ENCODE measurements at regions not wholly inside any gene's neighbourhood (a gene's known extent, or its start where the extent isn't known, plus 50 kb on each side); places are given as distances from the start of the nearest gene placed in this dataset.

DNA sequence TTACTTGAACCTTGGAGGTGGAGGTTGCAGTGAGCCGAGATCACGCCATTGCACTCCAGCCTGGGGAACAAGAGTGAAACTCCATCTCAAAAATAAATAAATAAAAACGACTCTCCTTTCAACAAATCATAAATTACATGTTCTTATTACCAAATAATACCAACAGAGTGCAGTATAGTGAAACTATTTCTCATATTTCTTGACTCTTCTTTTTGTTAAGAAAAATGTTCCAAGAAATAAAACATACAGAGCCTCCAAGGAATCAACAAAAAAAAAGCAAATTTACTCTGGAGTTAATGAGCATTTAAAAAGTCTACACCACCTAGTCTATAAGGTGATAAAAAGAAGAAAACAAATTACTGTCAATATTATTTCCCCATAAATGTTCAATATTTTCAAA is 188.8 kb downstream of the KLF12 start:
- Histone ChIP-seq H3K9me3 (ENCODE audit: insufficient read depth, low read length) (no peaks in the 10 kb centered on the region), H3K36me3 (ENCODE audit: insufficient read depth, insufficient read length, low read length) (no peaks in the 10 kb centered on the region), H3K27me3 (ENCODE audit: insufficient read depth, insufficient read length) (no peaks in the 10 kb centered on the region), H3K4me3 (ENCODE audit: insufficient read length, low read depth) (no peak overlapping the region), H3K4me1 (ENCODE audit: insufficient read depth, insufficient read length) (no peaks in the 10 kb centered on the region), H3K9ac (ENCODE audit: insufficient read length, low read depth) (no peak overlapping the region)
- no peak for TF ChIP-seq ZNF274 (IDR thresholded peaks at IDR 0.05; ENCODE audit: low read depth, low read length)
- no peak for TF ChIP-seq SUZ12 (IDR thresholded peaks at IDR 0.05; ENCODE audit: extremely low read depth, insufficient read depth, insufficient read length)
- no peak for TF ChIP-seq YY1 (IDR thresholded peaks at IDR 0.05; ENCODE audit: insufficient read depth, insufficient read length)
- DNase-seq (ENCODE audit: low read depth, low spot score), result no peak

DNA sequence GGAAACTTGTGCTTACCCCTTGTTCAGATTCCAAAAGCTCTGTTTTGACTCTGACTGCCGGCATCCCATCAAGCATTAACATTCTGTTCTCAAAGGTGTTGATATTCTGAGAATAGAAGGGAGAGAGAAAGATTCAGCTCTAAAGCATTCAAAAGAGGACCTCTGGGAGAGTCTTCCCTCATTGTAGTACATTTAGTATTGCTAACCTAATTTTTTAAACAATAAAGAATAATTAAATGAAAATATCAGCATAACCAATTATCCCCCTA is 190.3 kb downstream of the KLF12 start:
- Histone ChIP-seq H3K4me1 (ENCODE audit: insufficient read depth, insufficient read length) (no peaks in the 10 kb centered on the region), H3K9ac (ENCODE audit: insufficient read length, low read depth) (no peak overlapping the region), H3K9me3 (ENCODE audit: insufficient read depth, low read length) (no peaks in the 10 kb centered on the region), H3K36me3 (ENCODE audit: insufficient read depth, insufficient read length, low read length) (no peaks in the 10 kb centered on the region), H3K27me3 (ENCODE audit: insufficient read depth, insufficient read length) (no peaks in the 10 kb centered on the region), H3K4me3 (ENCODE audit: insufficient read length, low read depth) (no peak overlapping the region)
- no peak for TF ChIP-seq YY1 (IDR thresholded peaks at IDR 0.05; ENCODE audit: insufficient read depth, insufficient read length)
- no peak for TF ChIP-seq ZNF274 (IDR thresholded peaks at IDR 0.05; ENCODE audit: low read depth, low read length)
- no peak for TF ChIP-seq SUZ12 (IDR thresholded peaks at IDR 0.05; ENCODE audit: extremely low read depth, insufficient read depth, insufficient read length)
- DNase-seq (ENCODE audit: low read depth, low spot score), result no peak

DNA sequence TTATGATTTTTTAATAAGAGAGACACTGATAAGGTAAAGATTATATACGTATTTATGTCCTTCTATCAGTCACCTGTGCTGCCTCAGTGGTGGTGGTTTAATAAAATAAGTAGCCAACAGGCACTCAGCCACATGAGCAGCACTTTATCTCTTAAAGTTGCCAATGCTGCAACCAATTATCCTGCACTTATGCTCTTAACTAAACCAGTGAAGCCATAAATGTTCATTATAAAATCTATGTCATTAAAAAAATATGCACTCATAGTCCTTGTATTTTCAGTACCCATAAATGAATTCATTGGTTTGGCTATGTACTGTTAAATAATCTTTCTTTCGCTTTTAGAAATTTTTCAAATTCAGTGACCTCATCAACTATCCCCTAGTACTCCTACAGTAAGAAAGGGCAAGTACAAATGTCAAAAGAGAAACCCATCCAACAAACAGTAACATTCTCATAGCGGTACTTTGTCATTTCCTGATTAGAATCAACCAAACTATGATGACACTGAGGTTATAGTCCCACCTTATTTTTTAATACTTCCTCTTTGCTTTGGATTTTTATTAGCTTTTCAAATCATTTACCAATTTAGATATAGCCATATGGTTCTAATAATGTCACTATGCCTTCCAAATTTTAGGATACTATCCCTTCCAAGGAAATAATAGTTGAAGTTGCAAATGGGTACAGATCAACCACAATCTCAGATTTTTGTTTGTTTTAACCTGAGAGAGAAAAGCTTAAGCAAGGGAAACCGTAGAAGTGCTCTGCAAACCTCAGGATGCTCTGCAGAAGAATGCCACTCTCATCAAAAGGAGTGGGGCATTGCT is 190.9 kb downstream of the KLF12 start:
- no peak overlapping the region for H3K9ac ChIP-seq (ENCODE audit: insufficient read length, low read depth)
- H3K9me3 ChIP-seq (ENCODE audit: insufficient read depth, low read length), result no peaks in the 10 kb centered on the region
- no peak for TF ChIP-seq YY1 (IDR thresholded peaks at IDR 0.05; ENCODE audit: insufficient read depth, insufficient read length)
- no peak for TF ChIP-seq SUZ12 (IDR thresholded peaks at IDR 0.05; ENCODE audit: extremely low read depth, insufficient read depth, insufficient read length)
- no peak for TF ChIP-seq ZNF274 (IDR thresholded peaks at IDR 0.05; ENCODE audit: low read depth, low read length)
- H3K27me3 ChIP-seq (ENCODE audit: insufficient read depth, insufficient read length), result no peaks in the 10 kb centered on the region
- no peak overlapping the region for H3K4me3 ChIP-seq (ENCODE audit: insufficient read length, low read depth)
- no peak for DNase-seq (ENCODE audit: low read depth, low spot score)
- no peaks in the 10 kb centered on the region for H3K36me3 ChIP-seq (ENCODE audit: insufficient read depth, insufficient read length, low read length)
- H3K4me1 ChIP-seq (ENCODE audit: insufficient read depth, insufficient read length), result no peaks in the 10 kb centered on the region

DNA sequence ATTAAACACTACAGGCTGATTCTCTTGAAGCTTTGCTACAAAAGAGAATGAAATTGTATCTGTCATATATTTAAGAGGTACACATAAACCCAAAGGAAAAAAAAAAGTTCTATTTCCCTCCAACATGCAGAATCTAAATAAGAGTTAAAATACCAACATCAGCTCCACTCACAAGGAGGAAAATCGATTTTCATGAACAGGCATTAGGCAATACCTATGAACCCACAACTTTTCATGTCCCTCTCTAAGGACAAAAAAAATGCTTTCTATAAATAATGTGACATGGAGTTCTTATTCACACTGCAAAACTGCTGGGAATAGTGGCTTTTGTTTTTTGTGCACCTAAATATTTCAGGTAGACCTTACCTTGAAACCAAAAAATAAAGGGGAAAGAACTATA is 192.5 kb downstream of the KLF12 start:
- no peak overlapping the region for H3K9ac ChIP-seq (ENCODE audit: insufficient read length, low read depth)
- H3K4me1 ChIP-seq (ENCODE audit: insufficient read depth, insufficient read length), result no peaks in the 10 kb centered on the region
- H3K36me3 ChIP-seq (ENCODE audit: insufficient read depth, insufficient read length, low read length), result no peaks in the 10 kb centered on the region
- H3K9me3 ChIP-seq (ENCODE audit: insufficient read depth, low read length), result no peaks in the 10 kb centered on the region
- DNase-seq (ENCODE audit: low read depth, low spot score), result no peak
- no peak overlapping the region for H3K4me3 ChIP-seq (ENCODE audit: insufficient read length, low read depth)
- TF ChIP-seq SUZ12 (IDR thresholded peaks at IDR 0.05; ENCODE audit: extremely low read depth, insufficient read depth, insufficient read length), result no peak
- no peak for TF ChIP-seq YY1 (IDR thresholded peaks at IDR 0.05; ENCODE audit: insufficient read depth, insufficient read length)
- TF ChIP-seq ZNF274 (IDR thresholded peaks at IDR 0.05; ENCODE audit: low read depth, low read length), result no peak
- H3K27me3 ChIP-seq (ENCODE audit: insufficient read depth, insufficient read length), result no peaks in the 10 kb centered on the region

DNA sequence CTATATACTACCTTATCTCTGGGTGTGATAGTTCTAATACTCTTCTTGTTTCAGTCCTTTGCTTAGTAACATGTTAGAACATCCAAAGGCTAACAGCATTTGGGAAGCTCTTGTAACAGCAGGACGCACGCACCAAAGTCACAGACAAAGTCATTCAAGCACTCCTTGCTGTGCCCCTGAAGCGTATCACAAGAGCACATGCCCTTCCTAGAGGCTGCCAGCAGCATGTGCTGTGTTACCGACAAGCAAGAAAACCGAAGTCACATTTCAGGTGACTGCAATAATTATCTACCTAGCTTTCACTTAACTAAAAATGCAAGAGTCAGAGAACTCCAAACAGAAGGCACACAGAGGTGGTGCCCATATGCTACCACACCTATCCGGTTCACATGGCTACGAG is 194.1 kb downstream of the KLF12 start:
- DNase-seq (ENCODE audit: low read depth, low spot score), result no peak
- H3K36me3 ChIP-seq (ENCODE audit: insufficient read depth, insufficient read length, low read length), result no peaks in the 10 kb centered on the region
- TF ChIP-seq ZNF274 (IDR thresholded peaks at IDR 0.05; ENCODE audit: low read depth, low read length) (no peak), SUZ12 (IDR thresholded peaks at IDR 0.05; ENCODE audit: extremely low read depth, insufficient read depth, insufficient read length) (no peak), YY1 (IDR thresholded peaks at IDR 0.05; ENCODE audit: insufficient read depth, insufficient read length) (no peak)
- H3K4me3 ChIP-seq (ENCODE audit: insufficient read length, low read depth), result no peak overlapping the region
- H3K9me3 ChIP-seq (ENCODE audit: insufficient read depth, low read length), result no peaks in the 10 kb centered on the region
- no peaks in the 10 kb centered on the region for H3K27me3 ChIP-seq (ENCODE audit: insufficient read depth, insufficient read length)
- no peak overlapping the region for H3K9ac ChIP-seq (ENCODE audit: insufficient read length, low read depth)
- no peaks in the 10 kb centered on the region for H3K4me1 ChIP-seq (ENCODE audit: insufficient read depth, insufficient read length)

DNA sequence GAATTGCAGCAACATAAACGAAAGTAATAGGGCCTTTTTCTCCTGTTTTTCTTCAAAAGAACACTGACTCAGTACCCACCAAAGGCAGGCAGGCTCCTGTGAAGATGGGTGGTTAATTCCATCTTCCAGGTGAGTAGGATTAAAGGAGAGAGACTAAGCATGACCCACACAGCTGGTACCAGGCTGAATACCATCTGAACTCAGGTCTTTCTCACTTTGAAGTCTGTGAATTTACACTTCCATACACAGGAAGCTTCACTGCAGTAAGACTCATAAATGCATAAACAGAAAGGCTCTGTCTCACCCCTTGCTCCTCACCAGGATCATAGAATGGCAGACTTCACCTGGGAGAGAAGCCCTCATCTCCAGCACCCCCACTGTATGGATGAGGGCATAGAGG is 194.6 kb downstream of the KLF12 start:
- no peaks in the 10 kb centered on the region for H3K27me3 ChIP-seq (ENCODE audit: insufficient read depth, insufficient read length)
- no peak for DNase-seq (ENCODE audit: low read depth, low spot score)
- H3K9ac ChIP-seq (ENCODE audit: insufficient read length, low read depth), result no peak overlapping the region
- no peaks in the 10 kb centered on the region for H3K36me3 ChIP-seq (ENCODE audit: insufficient read depth, insufficient read length, low read length)
- TF ChIP-seq YY1 (IDR thresholded peaks at IDR 0.05; ENCODE audit: insufficient read depth, insufficient read length) (no peak), ZNF274 (IDR thresholded peaks at IDR 0.05; ENCODE audit: low read depth, low read length) (no peak), SUZ12 (IDR thresholded peaks at IDR 0.05; ENCODE audit: extremely low read depth, insufficient read depth, insufficient read length) (no peak)
- no peak overlapping the region for H3K4me3 ChIP-seq (ENCODE audit: insufficient read length, low read depth)
- H3K4me1 ChIP-seq (ENCODE audit: insufficient read depth, insufficient read length), result no peaks in the 10 kb centered on the region
- no peaks in the 10 kb centered on the region for H3K9me3 ChIP-seq (ENCODE audit: insufficient read depth, low read length)

DNA sequence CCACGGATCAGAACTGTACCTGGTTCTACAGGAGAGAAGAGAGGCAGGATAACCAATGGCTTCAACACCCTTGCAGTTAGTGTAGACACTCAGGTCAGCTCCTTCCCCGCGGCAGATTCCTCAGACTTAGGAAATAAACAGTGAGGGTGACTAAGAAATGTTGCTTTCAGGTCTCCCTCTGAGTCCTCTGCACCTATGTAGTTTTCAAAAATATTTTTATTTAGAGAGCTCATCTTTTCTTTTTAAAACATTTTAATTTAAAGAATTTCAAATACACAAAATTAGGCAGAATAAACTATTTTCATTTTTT is 195.2 kb downstream of the KLF12 start:
- Histone ChIP-seq H3K4me1 (ENCODE audit: insufficient read depth, insufficient read length) (no peaks in the 10 kb centered on the region), H3K36me3 (ENCODE audit: insufficient read depth, insufficient read length, low read length) (no peaks in the 10 kb centered on the region), H3K27me3 (ENCODE audit: insufficient read depth, insufficient read length) (no peaks in the 10 kb centered on the region), H3K9ac (ENCODE audit: insufficient read length, low read depth) (no peak overlapping the region), H3K4me3 (ENCODE audit: insufficient read length, low read depth) (no peak overlapping the region), H3K9me3 (ENCODE audit: insufficient read depth, low read length) (no peaks in the 10 kb centered on the region)
- no peak for DNase-seq (ENCODE audit: low read depth, low spot score)
- TF ChIP-seq YY1 (IDR thresholded peaks at IDR 0.05; ENCODE audit: insufficient read depth, insufficient read length), result no peak
- no peak for TF ChIP-seq ZNF274 (IDR thresholded peaks at IDR 0.05; ENCODE audit: low read depth, low read length)
- no peak for TF ChIP-seq SUZ12 (IDR thresholded peaks at IDR 0.05; ENCODE audit: extremely low read depth, insufficient read depth, insufficient read length)
